Keratinocyte (primary cell): ENCODE measurements at regions not wholly inside any gene's neighbourhood (a gene's known extent, or its start where the extent isn't known, plus 50 kb on each side); places are given as distances from the start of the nearest gene placed in this dataset.

Experiments
- EZH2 ChIP-seq: IDR thresholded peaks from one replicate; pipeline ENCODE4 v1.6.1; 2012; ENCODE audit warnings: inconsistent platforms, mild to moderate bottlenecking, low read length, moderate library complexity
- TF ChIP-seq, protein P1 (sequence below), 3 experiments: IDR thresholded peaks in 1 of 3; conservative IDR thresholded peaks in 1 of 3; optimal IDR thresholded peaks in 1 of 3; 2 replicates in 2 of 3; 3 replicates in 1 of 3; pipeline versions ENCODE3 to v1.5.1; 2011; ENCODE audit warnings: low read length in 3 of 3, mild to moderate bottlenecking in 3 of 3, moderate library complexity in 2 of 3, control low read depth in 1 of 3, inconsistent platforms in 1 of 3; ENCODE audit not compliant: insufficient read depth in 2 of 3; ENCODE audit errors: extremely low read depth in 1 of 3

DNA sequence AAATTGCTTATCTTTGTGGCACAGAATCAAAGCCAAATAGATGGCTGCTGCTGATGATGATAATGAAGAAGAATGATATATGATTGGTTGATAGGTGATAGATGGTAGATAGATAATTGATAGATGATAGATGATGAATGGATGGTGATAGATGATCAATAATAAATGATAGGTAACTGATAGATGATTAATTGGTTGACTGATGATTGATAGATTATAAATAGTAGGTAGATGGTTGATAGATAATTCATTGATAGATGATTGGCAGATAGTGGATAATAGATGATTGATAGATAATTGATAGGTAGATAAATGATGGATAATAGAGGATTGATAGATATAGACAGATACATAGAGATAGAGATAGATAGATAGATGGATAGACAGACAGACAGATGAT lies 430.2 kb downstream of the EIPR1 start:
- no peak for TF ChIP-seq EZH2
- TF ChIP-seq, protein P1, sequence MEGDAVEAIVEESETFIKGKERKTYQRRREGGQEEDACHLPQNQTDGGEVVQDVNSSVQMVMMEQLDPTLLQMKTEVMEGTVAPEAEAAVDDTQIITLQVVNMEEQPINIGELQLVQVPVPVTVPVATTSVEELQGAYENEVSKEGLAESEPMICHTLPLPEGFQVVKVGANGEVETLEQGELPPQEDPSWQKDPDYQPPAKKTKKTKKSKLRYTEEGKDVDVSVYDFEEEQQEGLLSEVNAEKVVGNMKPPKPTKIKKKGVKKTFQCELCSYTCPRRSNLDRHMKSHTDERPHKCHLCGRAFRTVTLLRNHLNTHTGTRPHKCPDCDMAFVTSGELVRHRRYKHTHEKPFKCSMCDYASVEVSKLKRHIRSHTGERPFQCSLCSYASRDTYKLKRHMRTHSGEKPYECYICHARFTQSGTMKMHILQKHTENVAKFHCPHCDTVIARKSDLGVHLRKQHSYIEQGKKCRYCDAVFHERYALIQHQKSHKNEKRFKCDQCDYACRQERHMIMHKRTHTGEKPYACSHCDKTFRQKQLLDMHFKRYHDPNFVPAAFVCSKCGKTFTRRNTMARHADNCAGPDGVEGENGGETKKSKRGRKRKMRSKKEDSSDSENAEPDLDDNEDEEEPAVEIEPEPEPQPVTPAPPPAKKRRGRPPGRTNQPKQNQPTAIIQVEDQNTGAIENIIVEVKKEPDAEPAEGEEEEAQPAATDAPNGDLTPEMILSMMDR (optimal IDR thresholded peaks at IDR 0.05 in 1 of 3, IDR thresholded peaks at IDR 0.05 in 1 of 3, conservative IDR thresholded peaks at IDR 0.05 in 1 of 3; ENCODE audit: extremely low read depth in 1 of 3, insufficient read depth in 2 of 3, low read length in 3 of 3), result no peak
